Testis (tissue), 2 donors: ENCODE measurements at regions not wholly inside any gene's neighbourhood (a gene's known extent, or its start where the extent isn't known, plus 50 kb on each side); places are given as distances from the start of the nearest gene placed in this dataset.

Experiments used
- DNase-seq: peaks from one replicate; pipeline ENCODE4 v3.0.0-alpha.2; 2019
- H3K27ac ChIP-seq, 2 donors: fragments of 200-600 bp; sonication (generic); one replicate each; pipeline ENCODE4 v1.5.1; 2019
- H3K27me3 ChIP-seq: fragments of 200-600 bp; sonication (generic); one replicate; pipeline ENCODE4 v1.5.1; 2019
- H3K36me3 ChIP-seq: fragments of 200-600 bp; sonication (generic); one replicate; pipeline ENCODE4 v1.5.1; 2017; ENCODE audit warnings: low read depth; ENCODE audit errors: missing control alignments
- H3K4me1 ChIP-seq: fragments of 200-600 bp; sonication (generic); one replicate; pipeline ENCODE4 v1.5.1; 2019
- H3K4me3 ChIP-seq, 2 donors: fragments of 200-600 bp; sonication (generic); one replicate each; pipeline ENCODE4 v1.5.1; 2017 to 2019
- H3K9me3 ChIP-seq: fragments of 200-600 bp; sonication (generic); one replicate; pipeline ENCODE4 v1.5.1; 2017
- POLR2A ChIP-seq: fragments of 450-650 bp; IDR thresholded peaks from one replicate; pipeline ENCODE4 v1.6.1; 2017; ENCODE audit warnings: antibody characterized with exemption, mild to moderate bottlenecking, moderate library complexity
- WGBS, 2 donors: methylation state at CpG; one replicate each; pipeline ENCODE4 v1.1.5; 2018; 5-methylcytosine and 5-hydroxymethylcytosine counted together
- intact Hi-C: fragments of 100-400 bp; cut with DNase I; formaldehyde crosslinking; loops from one replicate; pipeline ENCODE4 v1.15.1; 2023; ENCODE audit warnings: low total_unique reads
- TF ChIP-seq, protein P1 (sequence below), 3 experiments: fragments of 450-650 bp in 2 of 3; fragments of 200-600 bp in 1 of 3; sonication (generic) in 1 of 3; IDR thresholded peaks; one replicate each; pipeline ENCODE4 v1.5.1; 2016 to 2019; ENCODE audit warnings: antibody characterized with exemption in 3 of 3, mild to moderate bottlenecking in 2 of 3, moderate library complexity in 1 of 3

DNA sequence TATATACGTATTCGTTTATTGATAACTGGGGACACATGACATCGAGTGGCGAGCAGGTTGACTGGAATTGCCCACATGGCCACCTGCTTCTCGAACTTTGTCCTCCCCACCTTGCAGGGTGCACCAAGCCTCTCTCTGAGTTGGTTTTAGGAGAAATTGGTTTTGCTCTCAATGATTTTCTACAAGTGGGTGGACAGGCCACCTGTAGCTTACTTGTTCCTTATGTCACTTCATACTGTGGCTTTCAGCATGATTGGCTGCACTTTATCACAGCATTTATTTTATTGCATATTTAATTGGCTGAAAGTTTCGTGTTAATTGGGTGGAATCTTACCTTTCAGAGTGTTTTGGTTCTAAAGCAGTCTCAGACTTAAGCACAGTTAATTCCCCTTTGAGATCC, 215.6 kb upstream of the SHH start:
- TF ChIP-seq POLR2A, result no peak
- TF ChIP-seq, protein P1, sequence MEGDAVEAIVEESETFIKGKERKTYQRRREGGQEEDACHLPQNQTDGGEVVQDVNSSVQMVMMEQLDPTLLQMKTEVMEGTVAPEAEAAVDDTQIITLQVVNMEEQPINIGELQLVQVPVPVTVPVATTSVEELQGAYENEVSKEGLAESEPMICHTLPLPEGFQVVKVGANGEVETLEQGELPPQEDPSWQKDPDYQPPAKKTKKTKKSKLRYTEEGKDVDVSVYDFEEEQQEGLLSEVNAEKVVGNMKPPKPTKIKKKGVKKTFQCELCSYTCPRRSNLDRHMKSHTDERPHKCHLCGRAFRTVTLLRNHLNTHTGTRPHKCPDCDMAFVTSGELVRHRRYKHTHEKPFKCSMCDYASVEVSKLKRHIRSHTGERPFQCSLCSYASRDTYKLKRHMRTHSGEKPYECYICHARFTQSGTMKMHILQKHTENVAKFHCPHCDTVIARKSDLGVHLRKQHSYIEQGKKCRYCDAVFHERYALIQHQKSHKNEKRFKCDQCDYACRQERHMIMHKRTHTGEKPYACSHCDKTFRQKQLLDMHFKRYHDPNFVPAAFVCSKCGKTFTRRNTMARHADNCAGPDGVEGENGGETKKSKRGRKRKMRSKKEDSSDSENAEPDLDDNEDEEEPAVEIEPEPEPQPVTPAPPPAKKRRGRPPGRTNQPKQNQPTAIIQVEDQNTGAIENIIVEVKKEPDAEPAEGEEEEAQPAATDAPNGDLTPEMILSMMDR (IDR thresholded peaks at IDR 0.05), result no peak

DNA sequence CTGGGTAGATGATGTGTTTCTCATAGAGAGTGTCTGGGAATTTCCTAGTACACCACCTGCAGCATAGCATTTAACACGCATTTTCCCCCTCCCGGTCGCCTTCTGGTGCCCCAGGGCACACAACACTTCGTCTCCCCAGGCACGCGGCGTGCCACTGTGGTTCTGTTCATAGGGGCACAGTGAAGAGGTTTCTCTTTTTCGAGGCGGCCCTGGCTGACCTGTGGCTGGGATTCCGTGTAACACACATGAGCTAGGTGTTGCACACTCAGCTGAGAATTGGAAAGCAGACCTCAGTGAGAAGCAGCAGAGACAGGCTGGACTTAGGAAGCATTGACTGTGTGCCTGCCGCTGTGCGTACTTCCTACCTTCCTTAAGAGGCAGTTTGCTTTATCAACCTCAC, 214.3 kb upstream of the SHH start:
- H3K27me3 ChIP-seq, result no peaks in the 10 kb centered on the region
- H3K4me1 ChIP-seq, result no peaks in the 10 kb centered on the region
- TF ChIP-seq POLR2A, result no peak
- TF ChIP-seq, protein P1 (IDR thresholded peaks at IDR 0.05), result no peak
- WGBS, 2 donors, result 85 to 87% methylated on average over 12 of the region's 12 CpGs
- H3K36me3 ChIP-seq, result no peaks in the 10 kb centered on the region
- no peak for DNase-seq
- H3K27ac ChIP-seq, result no peak overlapping the region
- H3K4me3 ChIP-seq, result no peak overlapping the region
- H3K9me3 ChIP-seq, result no peaks in the 10 kb centered on the region
- intact Hi-C loops, result no loop called here

More for the DNA sequence above, 215.6 kb upstream of the SHH start:
- H3K27me3 ChIP-seq, result no peaks in the 10 kb centered on the region
- intact Hi-C loops, result no loop called here
- 72 to 75% methylated on average over 6 of the region's 6 CpGs for WGBS, 2 donors
- no peaks in the 10 kb centered on the region for H3K4me1 ChIP-seq
- no peaks in the 10 kb centered on the region for H3K9me3 ChIP-seq
- H3K36me3 ChIP-seq, result no peaks in the 10 kb centered on the region
- H3K4me3 ChIP-seq, result no peak overlapping the region
- no peak for DNase-seq
- no peak overlapping the region for H3K27ac ChIP-seq

DNA sequence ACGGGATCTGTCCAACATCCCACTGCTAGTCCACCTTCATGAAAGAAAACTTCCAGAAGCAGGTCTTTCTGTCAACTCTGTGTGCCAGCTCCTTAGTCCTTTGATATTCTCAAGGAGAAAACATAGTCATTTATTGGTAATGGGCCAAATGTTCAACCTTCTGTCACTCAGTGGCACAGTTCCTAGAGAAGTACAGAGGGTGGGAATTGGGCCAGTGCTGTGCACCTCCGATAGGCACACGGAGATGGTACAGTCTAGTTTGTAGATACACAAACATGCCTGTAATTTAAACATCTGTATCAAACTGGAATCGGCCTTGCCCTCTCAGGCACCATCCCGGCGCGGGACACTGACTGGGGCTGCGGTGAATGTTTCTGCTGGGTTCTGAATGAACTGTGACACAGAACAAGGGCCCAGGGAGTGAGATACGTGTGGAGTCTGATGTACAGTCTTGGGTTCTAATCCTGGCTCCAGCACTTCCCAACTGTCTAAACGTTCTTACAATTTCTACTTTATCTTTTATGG, 213.9 kb upstream of the SHH start:
- WGBS, 2 donors, result 81 to 83% methylated on average over 10 of the region's 10 CpGs
- TF ChIP-seq POLR2A, result no peak
- TF ChIP-seq, protein P1 (IDR thresholded peaks at IDR 0.05), result no peak
- no peaks in the 10 kb centered on the region for H3K36me3 ChIP-seq
- H3K27me3 ChIP-seq, result no peaks in the 10 kb centered on the region
- H3K27ac ChIP-seq, result no peak overlapping the region
- DNase-seq, result no peak
- H3K4me1 ChIP-seq, result no peaks in the 10 kb centered on the region
- H3K4me3 ChIP-seq, result no peak overlapping the region
- no peaks in the 10 kb centered on the region for H3K9me3 ChIP-seq
- intact Hi-C loops, result no loop called here

DNA sequence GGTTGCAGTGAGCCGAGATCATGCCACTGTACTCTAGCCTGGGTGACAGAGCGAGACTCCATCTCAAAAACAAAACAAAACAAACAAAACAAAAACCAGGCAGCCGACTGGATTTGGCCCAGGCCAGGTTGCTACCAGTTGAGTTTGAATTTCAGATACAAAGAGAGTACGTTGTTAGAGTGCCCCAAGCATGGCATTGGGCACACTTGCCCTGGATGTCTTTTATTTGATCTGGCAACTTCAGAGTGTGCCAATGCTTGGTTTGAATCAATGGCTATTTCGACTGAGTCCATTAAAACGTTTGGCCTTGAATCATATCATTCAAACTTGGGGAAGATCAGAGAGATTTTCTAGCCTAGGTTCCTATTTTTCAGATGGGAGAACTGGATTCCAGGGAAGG, 213.4 kb upstream of the SHH start:
- DNase-seq, result no peak
- no peaks in the 10 kb centered on the region for H3K36me3 ChIP-seq
- no peak overlapping the region for H3K4me3 ChIP-seq
- no peaks in the 10 kb centered on the region for H3K4me1 ChIP-seq
- 79 to 82% methylated on average over 6 of the region's 6 CpGs for WGBS, 2 donors
- no peak overlapping the region for H3K27ac ChIP-seq
- intact Hi-C loops, result no loop called here
- no peak for TF ChIP-seq POLR2A
- TF ChIP-seq, protein P1 (IDR thresholded peaks at IDR 0.05), result no peak
- no peaks in the 10 kb centered on the region for H3K9me3 ChIP-seq
- no peaks in the 10 kb centered on the region for H3K27me3 ChIP-seq

DNA sequence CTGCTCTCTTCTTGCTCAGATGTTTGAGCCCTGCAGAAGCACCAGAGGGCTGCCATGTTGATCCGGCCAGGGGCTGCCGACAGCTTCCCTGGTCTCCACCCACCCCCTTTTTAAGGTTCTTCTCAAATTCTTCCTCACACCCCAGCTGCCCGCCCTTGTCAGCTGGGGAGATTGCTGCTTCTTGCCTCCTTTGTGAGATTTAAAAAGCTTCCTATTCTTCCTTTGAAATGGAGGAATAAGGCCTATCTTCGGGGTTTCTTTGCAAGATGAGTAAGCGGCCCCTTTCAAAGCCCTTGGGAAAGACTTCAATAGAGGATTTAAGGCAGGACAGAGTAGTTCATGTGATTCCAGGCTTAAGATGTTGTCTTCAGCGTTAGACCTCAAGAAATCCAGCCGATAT, 211.9 kb upstream of the SHH start:
- Histone ChIP-seq H3K4me1 (no peaks in the 10 kb centered on the region), H3K27me3 (no peaks in the 10 kb centered on the region), H3K27ac (no peak overlapping the region), H3K9me3 (no peaks in the 10 kb centered on the region), H3K36me3 (no peaks in the 10 kb centered on the region), H3K4me3 (no peak overlapping the region)
- intact Hi-C loops, result no loop called here
- TF ChIP-seq, protein P1 (IDR thresholded peaks at IDR 0.05), result no peak
- 89 to 92% methylated on average over 7 of the region's 7 CpGs for WGBS, 2 donors
- DNase-seq, result no peak
